HepG2 (cell line): ENCODE measurements at regions not wholly inside any gene's neighbourhood (a gene's known extent, or its start where the extent isn't known, plus 50 kb on each side); places are given as distances from the start of the nearest gene placed in this dataset.

Source experiments
- ATAC-seq: fragments of 200-7000 bp; cut with Tn5 transposase; 3 replicates; pipeline ENCODE4 v1.9.1; 2020; ENCODE audit warnings: mild to moderate bottlenecking, moderate library complexity
- BruUV-seq: library from RNA; stranded (reverse); fragments of 400-500 nt; replicated peaks from 2 replicates; lab custom pipeline; 2021; lab: Mats Ljungman, UMichigan
- CTCF ChIA-PET: fragments of 300-600 bp; formaldehyde crosslinking; extraction: SDS; loops from one replicate; lab custom pipeline; 2021; ENCODE audit warnings: low total read pairs, inconsistent platforms, low intra/inter-chr PET ratio; lab: Yijun Ruan, JAX
- POLR2A ChIA-PET: fragments of 350-600 bp; sonication (Branson Sonifier 250); formaldehyde crosslinking; loops from one replicate; lab custom pipeline; 2020; ENCODE audit warnings: antibody characterized with exemption, inconsistent platforms; lab: Yijun Ruan, JAX
- DNase-seq: peaks from one replicate; pipeline ENCODE4 v3.0.0-alpha.2; 2015; ENCODE audit warnings: low spot score
- FAIRE-seq: peaks from 3 replicates; lab custom pipeline; 2011; peaks lifted over from hg19 to GRCh38; lab: Jason Lieb, UNC
- H2AFZ ChIP-seq: one replicate; pipeline ENCODE4 v1.6.1; 2011; ENCODE audit warnings: low read length, inconsistent platforms
- H3K27ac ChIP-seq: fragments of 300-600 bp; 3 replicates; pipeline ENCODE4 v1.8.0; 2011; ENCODE audit warnings: mixed run types, mild to moderate bottlenecking, mixed read lengths, low read length, inconsistent platforms; ENCODE audit not compliant: insufficient read depth; ENCODE audit errors: extremely low read length
- H3K27me3 ChIP-seq, 2 experiments: fragments of 200-600 bp in 1 of 2; 2 replicates in 1 of 2; 3 replicates in 1 of 2; pipeline versions ENCODE4 v1.6.0 to v1.8.0; 2011; ENCODE audit warnings: low read length in 2 of 2, mild to moderate bottlenecking in 2 of 2, moderate library complexity in 2 of 2, inconsistent platforms in 1 of 2; ENCODE audit not compliant: insufficient read depth in 2 of 2, control insufficient read depth in 1 of 2
- H3K36me3 ChIP-seq, 2 experiments: fragments of 200-600 bp in 1 of 2; replicated peaks in 1 of 2; 2 replicates in 1 of 2; 3 replicates in 1 of 2; pipeline versions ENCODE4 v1.5.1 to v1.8.0; 2011; ENCODE audit warnings: low read length in 2 of 2, inconsistent platforms in 1 of 2; ENCODE audit not compliant: insufficient read depth in 2 of 2, control insufficient read depth in 1 of 2
- H3K4me1 ChIP-seq: 2 replicates; pipeline ENCODE4 v1.5.1; 2012; ENCODE audit warnings: low read length, inconsistent platforms; ENCODE audit not compliant: insufficient read depth
- H3K4me2 ChIP-seq: 2 replicates; pipeline ENCODE4 v1.6.0; 2011; ENCODE audit warnings: low read depth, low read length, inconsistent platforms
- H3K4me3 ChIP-seq, 3 experiments: fragments of 200-600 bp in 1 of 3; sonication (generic), shearing (Covaris generic) in 1 of 3; replicated peaks in 1 of 3; 2 replicates each; pipeline ENCODE4 v1.5.1; 2011 to 2016; ENCODE audit warnings: low read length in 3 of 3, inconsistent platforms in 2 of 3, low read depth in 2 of 3, mild to moderate bottlenecking in 2 of 3, control low read depth in 1 of 3, mixed read lengths in 1 of 3; ENCODE audit not compliant: insufficient read depth in 1 of 3
- H3K79me2 ChIP-seq: one replicate; pipeline ENCODE4 v1.6.1; 2011; ENCODE audit warnings: low read length, inconsistent platforms; ENCODE audit not compliant: insufficient read depth
- H3K9ac ChIP-seq: 2 replicates; pipeline ENCODE4 v1.6.0; 2011; ENCODE audit warnings: mild to moderate bottlenecking, low read depth, low read length, inconsistent platforms; ENCODE audit not compliant: insufficient read depth
- H3K9me3 ChIP-seq: 2 replicates; pipeline ENCODE4 v1.5.1; 2012; ENCODE audit warnings: mild to moderate bottlenecking, low read length
- H4K20me1 ChIP-seq: 2 replicates; pipeline ENCODE4 v1.6.0; 2011; ENCODE audit warnings: inconsistent platforms, mild to moderate bottlenecking, low read length, moderate library complexity; ENCODE audit not compliant: insufficient read depth
- HNF4G ChIP-seq, 2 experiments: sonication (generic) in 1 of 2; formaldehyde crosslinking in 1 of 2; IDR thresholded peaks; 2 replicates each; pipeline versions ENCODE4 v1.4.0 to v1.6.1; 2011 to 2020; ENCODE audit warnings: borderline replicate concordance in 2 of 2, low read depth in 2 of 2, mild to moderate bottlenecking in 2 of 2, low read length in 1 of 2, missing genetic modification reagents in 1 of 2, moderate library complexity in 1 of 2
- KDM3A ChIP-seq: IDR thresholded peaks from 2 replicates; pipeline ENCODE4 v1.6.1; 2018; ENCODE audit warnings: low read depth, missing compliant biosample characterization
- MTF2 ChIP-seq: sonication (generic); formaldehyde crosslinking; IDR thresholded peaks from 2 replicates; pipeline ENCODE4 v1.5.0; 2020; ENCODE audit warnings: missing genetic modification reagents, borderline replicate concordance
- NR2F6 ChIP-seq, 2 experiments: IDR thresholded peaks; 2 replicates each; pipeline ENCODE4 v1.6.1; 2016; ENCODE audit warnings: antibody characterized with exemption in 1 of 2, mild to moderate bottlenecking in 1 of 2
- SMARCC2 ChIP-seq: fragments of 450-650 bp; IDR thresholded peaks from 2 replicates; pipeline ENCODE4 v1.6.1; 2017; ENCODE audit warnings: antibody characterized with exemption, mild to moderate bottlenecking
- ZHX2 ChIP-seq, 2 experiments: sonication (generic) in 1 of 2; formaldehyde crosslinking in 1 of 2; IDR thresholded peaks; 2 replicates each; pipeline versions ENCODE4 v1.6.1 to v1.9.0; 2014 to 2022; ENCODE audit warnings: antibody characterized with exemption in 1 of 2, borderline replicate concordance in 1 of 2, inconsistent platforms in 1 of 2, low read depth in 1 of 2, missing genetic modification reagents in 1 of 2
- ZNF264 ChIP-seq: sonication (generic); formaldehyde crosslinking; IDR thresholded peaks from 2 replicates; pipeline ENCODE4 v1.4.0; 2020; ENCODE audit warnings: missing genetic modification reagents
- ZNF598 ChIP-seq: sonication (generic); formaldehyde crosslinking; IDR thresholded peaks from 2 replicates; pipeline ENCODE4 v1.5.1; 2020; ENCODE audit warnings: mild to moderate bottlenecking, missing genetic modification reagents, borderline replicate concordance
- ZNF616 ChIP-seq: sonication (generic); formaldehyde crosslinking; IDR thresholded peaks from 2 replicates; pipeline ENCODE4 v1.5.0; 2020; ENCODE audit warnings: low read depth, mild to moderate bottlenecking, missing genetic modification reagents
- ZSCAN21 ChIP-seq: sonication (generic); formaldehyde crosslinking; IDR thresholded peaks from 2 replicates; pipeline ENCODE4 v1.8.0; 2022; ENCODE audit warnings: mild to moderate bottlenecking, missing genetic modification reagents, moderate library complexity, borderline replicate concordance
- WGBS: methylation state at CpG from one replicate; pipeline ENCODE4 v1.1.6; 2017; ENCODE audit warnings: low lambda C conversion rate; 5-methylcytosine and 5-hydroxymethylcytosine counted together
- in situ Hi-C: cut with HindIII; loops from 2 replicates; pipeline ENCODE4 v1.10.0; 2017; ENCODE audit warnings: low pct_unique_long_range_greater_than_20kb; ENCODE audit not compliant: extremely low pct_ligation_motif_present
- intact Hi-C: fragments of 100-400 bp; cut with micrococcal nuclease; formaldehyde crosslinking; loops from one replicate; pipeline ENCODE4 v1.10.0; 2022; ENCODE audit not compliant: unreplicated experiment
- TF ChIP-seq, protein P1 (sequence below): sonication (generic); formaldehyde crosslinking; IDR thresholded peaks from 2 replicates; pipeline ENCODE4 v1.4.0; 2020; ENCODE audit warnings: missing genetic modification reagents

GRCh38 chr13:75986818-75987217 is 350.7 kb downstream of the LMO7 start (continued):
- TF ChIP-seq ZHX2 (IDR thresholded peaks at IDR 0.05; ENCODE audit: low read depth), result no peak
- no peak for TF ChIP-seq ZHX2 (CRISPR knock-in tag; IDR thresholded peaks at IDR 0.05; ENCODE audit: borderline replicate concordance)
- no peak for TF ChIP-seq ZNF616
- no peak for TF ChIP-seq ZNF598
- no peak for TF ChIP-seq ZNF264 (CRISPR knock-in tag)
- no peak for TF ChIP-seq HNF4G (IDR thresholded peaks at IDR 0.05; ENCODE audit: borderline replicate concordance, low read depth, low read length)
- TF ChIP-seq HNF4G (CRISPR knock-in tag; IDR thresholded peaks at IDR 0.05; ENCODE audit: borderline replicate concordance, low read depth), result no peak
- no peak for TF ChIP-seq SMARCC2

DNA sequence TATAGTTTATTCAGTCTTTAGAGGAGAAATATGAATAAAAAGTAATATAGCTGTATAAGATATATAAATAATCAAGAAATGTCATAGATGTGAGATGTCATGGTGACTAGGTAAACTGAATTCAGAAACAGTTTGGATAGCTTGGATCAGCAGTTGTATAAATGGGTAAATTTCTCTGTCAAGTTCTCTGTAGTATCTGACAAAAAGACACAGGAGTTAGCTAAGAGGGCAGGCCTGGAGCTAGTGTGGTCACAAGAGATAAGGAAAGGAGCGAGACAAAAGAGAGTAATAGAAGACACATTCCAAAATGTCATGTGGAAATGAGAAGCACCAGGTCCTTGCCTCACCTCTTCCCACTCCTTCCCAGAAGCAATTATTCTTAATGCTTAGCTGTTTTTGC is 349.0 kb downstream of the LMO7 start:
- CTCF ChIA-PET, result no interaction called here
- intact Hi-C loops (no loop called here), in situ Hi-C loops (no loop called here)
- FAIRE-seq (no peak), DNase-seq (no peak), ATAC-seq (no peak)
- no peak overlapping the region for H3K27ac ChIP-seq
- H3K4me1 ChIP-seq, result no peaks in the 10 kb centered on the region
- H3K9me3 ChIP-seq, result no peaks in the 10 kb centered on the region
- H4K20me1 ChIP-seq, result no peaks in the 10 kb centered on the region
- POLR2A ChIA-PET, result no interaction called here
- no peaks in the 10 kb centered on the region for H3K79me2 ChIP-seq
- no TSS peak for BruUV-seq
- 0% methylated on average over 1 of the region's 1 CpG for WGBS
- H3K4me3 ChIP-seq, result no peak overlapping the region
- H3K36me3 ChIP-seq, result no peaks in the 10 kb centered on the region
- H3K9ac ChIP-seq, result no peak overlapping the region
- H2AFZ ChIP-seq, result no peak overlapping the region
- H3K27me3 ChIP-seq, result no peaks in the 10 kb centered on the region
- no peak overlapping the region for H3K4me2 ChIP-seq
- TF ChIP-seq, protein P1, sequence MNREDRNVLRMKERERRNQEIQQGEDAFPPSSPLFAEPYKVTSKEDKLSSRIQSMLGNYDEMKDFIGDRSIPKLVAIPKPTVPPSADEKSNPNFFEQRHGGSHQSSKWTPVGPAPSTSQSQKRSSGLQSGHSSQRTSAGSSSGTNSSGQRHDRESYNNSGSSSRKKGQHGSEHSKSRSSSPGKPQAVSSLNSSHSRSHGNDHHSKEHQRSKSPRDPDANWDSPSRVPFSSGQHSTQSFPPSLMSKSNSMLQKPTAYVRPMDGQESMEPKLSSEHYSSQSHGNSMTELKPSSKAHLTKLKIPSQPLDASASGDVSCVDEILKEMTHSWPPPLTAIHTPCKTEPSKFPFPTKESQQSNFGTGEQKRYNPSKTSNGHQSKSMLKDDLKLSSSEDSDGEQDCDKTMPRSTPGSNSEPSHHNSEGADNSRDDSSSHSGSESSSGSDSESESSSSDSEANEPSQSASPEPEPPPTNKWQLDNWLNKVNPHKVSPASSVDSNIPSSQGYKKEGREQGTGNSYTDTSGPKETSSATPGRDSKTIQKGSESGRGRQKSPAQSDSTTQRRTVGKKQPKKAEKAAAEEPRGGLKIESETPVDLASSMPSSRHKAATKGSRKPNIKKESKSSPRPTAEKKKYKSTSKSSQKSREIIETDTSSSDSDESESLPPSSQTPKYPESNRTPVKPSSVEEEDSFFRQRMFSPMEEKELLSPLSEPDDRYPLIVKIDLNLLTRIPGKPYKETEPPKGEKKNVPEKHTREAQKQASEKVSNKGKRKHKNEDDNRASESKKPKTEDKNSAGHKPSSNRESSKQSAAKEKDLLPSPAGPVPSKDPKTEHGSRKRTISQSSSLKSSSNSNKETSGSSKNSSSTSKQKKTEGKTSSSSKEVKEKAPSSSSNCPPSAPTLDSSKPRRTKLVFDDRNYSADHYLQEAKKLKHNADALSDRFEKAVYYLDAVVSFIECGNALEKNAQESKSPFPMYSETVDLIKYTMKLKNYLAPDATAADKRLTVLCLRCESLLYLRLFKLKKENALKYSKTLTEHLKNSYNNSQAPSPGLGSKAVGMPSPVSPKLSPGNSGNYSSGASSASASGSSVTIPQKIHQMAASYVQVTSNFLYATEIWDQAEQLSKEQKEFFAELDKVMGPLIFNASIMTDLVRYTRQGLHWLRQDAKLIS (CRISPR knock-in tag), result no peak
- TF ChIP-seq ZSCAN21 (CRISPR knock-in tag) (no peak), NR2F6 (IDR thresholded peaks at IDR 0.05) (no peak), NR2F6 (CRISPR knock-in tag; IDR thresholded peaks at IDR 0.05) (no peak), KDM3A (CRISPR knock-in tag) (no peak), MTF2 (CRISPR knock-in tag) (no peak)
